ENCODE measurements at regions not wholly inside any gene's neighbourhood (a gene's known extent, or its start where the extent isn't known, plus 50 kb on each side); places are given as distances from the start of the nearest gene placed in this dataset.
"Not testable (repeated sequence)": the region's sequence is repeated elsewhere in the genome, so short reads cannot be mapped to it uniquely, and the experiment has no call there.

- not testable (repeated sequence) for TF ChIP-seq CTCF (IDR thresholded peaks at IDR 0.05; ENCODE audit: insufficient read depth, low read length); POLR2AphosphoS5 (IDR thresholded peaks at IDR 0.05; ENCODE audit: low read depth); GABPA (IDR thresholded peaks at IDR 0.05; ENCODE audit: low read depth); REST (IDR thresholded peaks at IDR 0.05; ENCODE audit: insufficient replicate concordance, low read depth); SPI1 (IDR thresholded peaks at IDR 0.05; ENCODE audit: borderline replicate concordance, low read depth)
Observed at GRCh38 chr12:15381-15780, 51.2 kb upstream of the IQSEC3 start.

Data from HL-60 (cell line).